Astrocyte (in vitro differentiated cells and primary cell): ENCODE measurements at regions not wholly inside any gene's neighbourhood (a gene's known extent, or its start where the extent isn't known, plus 50 kb on each side); places are given as distances from the start of the nearest gene placed in this dataset.

Source experiments
- DNase-seq: peaks from one replicate; pipeline ENCODE4 v3.0.0-alpha.2; 2010; ENCODE audit warnings: low read depth
- FAIRE-seq: peaks from 2 replicates; lab custom pipeline; 2011; peaks lifted over from hg19 to GRCh38; lab: Jason Lieb, UNC
- H2AFZ ChIP-seq: 2 replicates; pipeline ENCODE4 v1.6.0; 2012; ENCODE audit warnings: low read depth, low read length, inconsistent platforms
- H3K27ac ChIP-seq: 2 replicates; pipeline ENCODE4 v1.5.1; 2011; ENCODE audit warnings: low read depth, low read length, inconsistent platforms
- H3K27me3 ChIP-seq: 2 replicates; pipeline ENCODE4 v1.6.0; 2011; ENCODE audit warnings: low read length, inconsistent platforms; ENCODE audit not compliant: insufficient read depth
- H3K36me3 ChIP-seq: 2 replicates; pipeline ENCODE4 v1.5.1; 2011; ENCODE audit warnings: low read length, inconsistent platforms; ENCODE audit not compliant: insufficient read depth
- H3K4me1 ChIP-seq: 2 replicates; pipeline ENCODE4 v1.5.1; 2011; ENCODE audit warnings: low read length, inconsistent platforms; ENCODE audit not compliant: insufficient read depth
- H3K4me2 ChIP-seq: 2 replicates; pipeline ENCODE4 v1.6.0; 2012; ENCODE audit warnings: low read length, inconsistent platforms
- H3K4me3 ChIP-seq: 2 replicates; pipeline ENCODE4 v1.5.1; 2011; ENCODE audit warnings: low read depth, mild to moderate bottlenecking, low read length, inconsistent platforms; ENCODE audit not compliant: insufficient read depth
- H3K79me2 ChIP-seq: 2 replicates; pipeline ENCODE4 v1.6.0; 2012; ENCODE audit warnings: mild to moderate bottlenecking, low read length, inconsistent platforms; ENCODE audit not compliant: insufficient read depth
- H3K9ac ChIP-seq: 2 replicates; pipeline ENCODE4 v1.6.0; 2012; ENCODE audit warnings: mild to moderate bottlenecking, low read length, inconsistent platforms
- H3K9me3 ChIP-seq: 2 replicates; pipeline ENCODE4 v1.5.1; 2012; ENCODE audit warnings: low read depth, mild to moderate bottlenecking, low read length, inconsistent platforms; ENCODE audit not compliant: insufficient read depth
- H4K20me1 ChIP-seq: 2 replicates; pipeline ENCODE4 v1.6.0; 2012; ENCODE audit warnings: low read length, inconsistent platforms; ENCODE audit not compliant: insufficient read depth
- H3K27ac Mint-ChIP-seq: one replicate; pipeline ENCODE4 v1.8.0; 2021; ENCODE audit warnings: mild to moderate bottlenecking, mixed read lengths; ENCODE audit not compliant: unreplicated experiment
- H3K27me3 Mint-ChIP-seq: one replicate; pipeline ENCODE4 v1.8.0; 2021; ENCODE audit warnings: low read depth, mixed read lengths; ENCODE audit not compliant: unreplicated experiment
- H3K36me3 Mint-ChIP-seq: one replicate; pipeline ENCODE4 v1.8.0; 2021; ENCODE audit warnings: low read depth, mixed read lengths; ENCODE audit not compliant: unreplicated experiment
- H3K4me1 Mint-ChIP-seq: one replicate; pipeline ENCODE4 v1.8.0; 2021; ENCODE audit warnings: low read depth, mixed read lengths; ENCODE audit not compliant: unreplicated experiment
- H3K4me3 Mint-ChIP-seq: one replicate; pipeline ENCODE4 v1.8.0; 2021; ENCODE audit warnings: mild to moderate bottlenecking, moderate library complexity, mixed read lengths; ENCODE audit not compliant: unreplicated experiment
- H3K9me3 Mint-ChIP-seq: one replicate; pipeline ENCODE4 v1.8.0; 2021; ENCODE audit warnings: mild to moderate bottlenecking, mixed read lengths; ENCODE audit not compliant: unreplicated experiment
- CTCF ChIP-seq: IDR thresholded peaks from 2 replicates; pipeline ENCODE4 v1.5.1; 2011; ENCODE audit warnings: low read depth, mild to moderate bottlenecking, inconsistent platforms, low read length, moderate library complexity; ENCODE audit not compliant: insufficient read depth
- EZH2 ChIP-seq: IDR thresholded peaks from 2 replicates; pipeline ENCODE4 v1.6.1; 2012; ENCODE audit warnings: mild to moderate bottlenecking, low read length, inconsistent platforms; ENCODE audit not compliant: insufficient read depth

DNA sequence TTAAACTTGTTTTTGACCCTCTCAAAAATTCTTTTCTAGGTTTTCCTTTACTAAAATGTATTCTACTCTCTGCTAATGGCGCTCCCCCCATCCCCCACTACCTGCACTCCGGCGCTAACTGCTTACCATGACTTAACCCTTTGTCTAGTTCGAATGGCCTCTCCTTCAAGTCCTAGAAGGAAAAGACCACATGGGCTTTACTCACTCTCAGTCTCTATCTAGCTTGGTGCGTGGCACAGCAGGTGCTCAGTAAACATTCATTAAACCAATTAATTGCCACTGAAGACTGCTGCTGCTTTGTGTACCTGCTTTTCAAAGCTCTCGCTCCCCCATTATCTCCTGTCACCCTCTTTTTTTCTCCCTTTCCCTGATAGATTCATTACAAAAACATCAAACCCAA lies 457.7 kb upstream of the THRB start:
- FAIRE-seq: no peak
- H3K27me3 Mint-ChIP-seq: peaks cover 12% of the 10 kb centered on the region
- H3K27ac Mint-ChIP-seq: no peak overlapping the region

DNA sequence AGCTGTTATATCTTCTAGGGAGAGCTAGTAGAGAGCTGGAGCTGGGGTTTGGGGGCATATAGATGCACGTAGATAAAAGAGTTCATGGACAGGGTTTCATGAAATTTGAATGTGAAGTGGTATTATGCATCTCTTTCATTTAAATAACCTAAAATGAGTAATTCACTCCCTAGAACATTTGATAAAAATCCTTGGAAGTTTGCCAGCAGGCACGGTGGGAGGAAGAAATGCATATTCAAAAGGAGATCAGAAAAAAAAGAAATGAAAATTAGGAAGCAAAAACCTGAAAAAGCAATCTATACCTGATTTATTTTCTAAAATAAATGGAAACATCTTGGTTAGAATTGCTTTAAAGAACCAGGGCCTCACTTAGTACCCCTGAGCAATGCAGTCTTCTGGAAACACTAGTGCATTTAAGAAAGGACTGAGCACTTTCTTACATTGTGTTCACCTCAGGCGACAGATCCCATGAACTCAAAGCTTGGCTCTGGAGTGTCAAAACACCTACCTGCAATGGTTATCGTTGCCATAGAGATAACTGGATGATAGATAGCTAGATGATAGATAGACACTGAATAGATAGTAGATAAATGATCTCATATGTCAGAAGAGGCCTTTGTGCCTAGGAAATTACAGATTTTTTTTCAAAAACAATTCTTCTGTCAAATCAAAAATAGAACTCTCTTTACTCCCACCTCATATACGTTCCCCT lies 458.6 kb upstream of the THRB start:
- Histone ChIP-seq H3K9me3 (no peaks in the 10 kb centered on the region), H4K20me1 (no peaks in the 10 kb centered on the region), H3K4me3 (no peak overlapping the region), H3K4me1 (no peaks in the 10 kb centered on the region), H3K27me3 (no peaks in the 10 kb centered on the region), H3K36me3 (no peaks in the 10 kb centered on the region), H3K27ac (no peak overlapping the region), H3K79me2 (no peaks in the 10 kb centered on the region), H3K4me2 (no peak overlapping the region), H3K9ac (no peak overlapping the region), H2AFZ (no peak overlapping the region)
- Mint-ChIP-seq H3K36me3 (no peaks in the 10 kb centered on the region), H3K4me1 (peaks cover 2% of the 10 kb centered on the region), H3K4me3 (no peak overlapping the region), H3K9me3 (no peaks in the 10 kb centered on the region), H3K27me3 (peaks cover 12% of the 10 kb centered on the region), H3K27ac (no peak overlapping the region)
- TF ChIP-seq CTCF (no peak), EZH2 (no peak)
- no peak for FAIRE-seq
- DNase-seq: no peak

More for the DNA sequence above, 457.7 kb upstream of the THRB start:
- DNase-seq: no peak
- H3K4me2 ChIP-seq: no peak overlapping the region
- Mint-ChIP-seq H3K4me3 (no peak overlapping the region), H3K9me3 (no peaks in the 10 kb centered on the region), H3K4me1 (peaks cover 2% of the 10 kb centered on the region), H3K36me3 (no peaks in the 10 kb centered on the region)
- H3K79me2 ChIP-seq: no peaks in the 10 kb centered on the region
- H4K20me1 ChIP-seq: no peaks in the 10 kb centered on the region
- no peak overlapping the region for H3K9ac ChIP-seq
- no peak overlapping the region for H3K27ac ChIP-seq
- TF ChIP-seq EZH2 (no peak), CTCF (no peak)
- no peaks in the 10 kb centered on the region for H3K27me3 ChIP-seq
- H3K4me3 ChIP-seq: no peak overlapping the region
- no peaks in the 10 kb centered on the region for H3K9me3 ChIP-seq
- no peaks in the 10 kb centered on the region for H3K36me3 ChIP-seq
- H3K4me1 ChIP-seq: no peaks in the 10 kb centered on the region
- H2AFZ ChIP-seq: no peak overlapping the region

GRCh38 chr3:24956613-24957012 lies 462.0 kb upstream of the THRB start:
- Histone ChIP-seq H2AFZ (no peak overlapping the region), H4K20me1 (no peaks in the 10 kb centered on the region), H3K27me3 (no peaks in the 10 kb centered on the region), H3K27ac (no peak overlapping the region), H3K9me3 (no peaks in the 10 kb centered on the region), H3K9ac (no peak overlapping the region), H3K36me3 (no peaks in the 10 kb centered on the region), H3K4me3 (no peak overlapping the region), H3K4me1 (no peaks in the 10 kb centered on the region), H3K4me2 (no peak overlapping the region), H3K79me2 (no peaks in the 10 kb centered on the region)
- H3K4me1 Mint-ChIP-seq: no peaks in the 10 kb centered on the region
- no peaks in the 10 kb centered on the region for H3K36me3 Mint-ChIP-seq
- H3K27ac Mint-ChIP-seq: no peak overlapping the region
- FAIRE-seq (no peak), DNase-seq (no peak)
- H3K27me3 Mint-ChIP-seq: peaks cover 9% of the 10 kb centered on the region
- H3K4me3 Mint-ChIP-seq: no peak overlapping the region
- TF ChIP-seq EZH2 (no peak), CTCF (no peak)
- H3K9me3 Mint-ChIP-seq: no peaks in the 10 kb centered on the region
